Neural cell (in vitro differentiated cells): ENCODE measurements at regions not wholly inside any gene's neighbourhood (a gene's known extent, or its start where the extent isn't known, plus 50 kb on each side); places are given as distances from the start of the nearest gene placed in this dataset.

Source experiments
- H2AFZ ChIP-seq: fragments of 200-600, 300-800 bp; sonication (generic), shearing (Covaris generic); 2 replicates; pipeline ENCODE4 v1.6.0; 2014; ENCODE audit warnings: low read depth, mild to moderate bottlenecking, antibody characterized with exemption, low read length, moderate library complexity
- H3F3A ChIP-seq: fragments of 200-600 bp; shearing (Covaris generic); 2 replicates; pipeline ENCODE4 v1.6.1; 2016; ENCODE audit warnings: mild to moderate bottlenecking, moderate library complexity, mixed read lengths, antibody characterized with exemption, low read length; ENCODE audit not compliant: insufficient read depth, poor library complexity, severe bottlenecking
- H3K27ac ChIP-seq: fragments of 200-600, 300-800 bp; sonication (generic), shearing (Covaris generic); 2 replicates; pipeline ENCODE4 v1.5.1; 2014; ENCODE audit warnings: mild to moderate bottlenecking, low read length, moderate library complexity
- H3K27me3 ChIP-seq: fragments of 300-800, 200-600 bp; sonication (generic), shearing (Covaris generic); 2 replicates; pipeline ENCODE4 v1.6.0; 2014; ENCODE audit warnings: mild to moderate bottlenecking, low read depth, low read length, moderate library complexity; ENCODE audit not compliant: insufficient read depth
- H3K36me3 ChIP-seq: fragments of 300-800, 200-600 bp; sonication (generic), shearing (Covaris generic); 2 replicates; pipeline ENCODE4 v1.5.1; 2014; ENCODE audit warnings: mild to moderate bottlenecking, antibody characterized with exemption, low read length, moderate library complexity; ENCODE audit not compliant: insufficient read depth
- H3K4me2 ChIP-seq: fragments of 300-800, 200-600 bp; sonication (generic), shearing (Covaris generic); 2 replicates; pipeline ENCODE4 v1.6.0; 2014; ENCODE audit warnings: mild to moderate bottlenecking, low read length
- H3K4me3 ChIP-seq: fragments of 300-800, 200-600 bp; sonication (generic), shearing (Covaris generic); 2 replicates; pipeline ENCODE4 v1.5.1; 2014; ENCODE audit warnings: mild to moderate bottlenecking, low read length, moderate library complexity
- H3K79me2 ChIP-seq: fragments of 200-600 bp; shearing (Covaris generic); replicated peaks from 2 replicates; pipeline ENCODE4 v1.6.0; 2014; ENCODE audit warnings: mild to moderate bottlenecking, low read length, moderate library complexity; ENCODE audit not compliant: insufficient read depth
- H3K9ac ChIP-seq: fragments of 300-800, 200-600 bp; sonication (generic), shearing (Covaris generic); 2 replicates; pipeline ENCODE4 v1.6.1; 2016; ENCODE audit warnings: mild to moderate bottlenecking, low read length, mixed read lengths
- H3K9me2 ChIP-seq: fragments of 200-600 bp; shearing (Covaris generic); 2 replicates; pipeline ENCODE4 v1.6.1; 2016; ENCODE audit warnings: mild to moderate bottlenecking, low read length, mixed read lengths; ENCODE audit not compliant: insufficient read depth
- H3K9me3 ChIP-seq: fragments of 200-600, 300-800 bp; sonication (generic), shearing (Covaris generic); 2 replicates; pipeline ENCODE4 v1.6.1; 2016; ENCODE audit warnings: mild to moderate bottlenecking, mixed run types, low read length, moderate library complexity, mixed read lengths
- H4K20me1 ChIP-seq: fragments of 200-600 bp; shearing (Covaris generic); 2 replicates; pipeline ENCODE4 v1.6.1; 2016; ENCODE audit warnings: mild to moderate bottlenecking, mixed run types; ENCODE audit not compliant: insufficient read depth
- EP300 ChIP-seq: fragments of 450-650 bp; conservative IDR thresholded peaks from 2 replicates; pipeline ENCODE4 v1.6.1; 2014; ENCODE audit warnings: antibody characterized with exemption, mild to moderate bottlenecking, moderate library complexity; ENCODE audit not compliant: poor library complexity, severe bottlenecking
- EZH2 ChIP-seq: fragments of 200-600, 300-800 bp; shearing (Covaris generic), sonication (generic); IDR thresholded peaks from 2 replicates; pipeline ENCODE4 v1.6.1; 2014; ENCODE audit warnings: antibody characterized with exemption, low read length, borderline replicate concordance, mild to moderate bottlenecking; ENCODE audit not compliant: insufficient read depth, poor library complexity, severe bottlenecking
- MXI1 ChIP-seq: fragments of 450-650 bp; conservative IDR thresholded peaks from 2 replicates; pipeline ENCODE4 v1.6.1; 2014; ENCODE audit warnings: antibody characterized with exemption, mild to moderate bottlenecking; ENCODE audit not compliant: poor library complexity, severe bottlenecking
- POLR2AphosphoS5 ChIP-seq: IDR thresholded peaks from 2 replicates; pipeline ENCODE4 v1.6.1; 2012
- RAD21 ChIP-seq: fragments of 450-650 bp; conservative IDR thresholded peaks from 2 replicates; pipeline ENCODE4 v1.6.1; 2014; ENCODE audit warnings: antibody characterized with exemption, mild to moderate bottlenecking, moderate library complexity
- SMC3 ChIP-seq: fragments of 450-650 bp; conservative IDR thresholded peaks from 2 replicates; pipeline ENCODE4 v1.6.1; 2014; ENCODE audit warnings: antibody characterized with exemption, mild to moderate bottlenecking, moderate library complexity; ENCODE audit not compliant: poor library complexity
- TAF1 ChIP-seq: IDR thresholded peaks from 2 replicates; pipeline ENCODE4 v1.6.1; 2012; ENCODE audit warnings: low read depth
- TF ChIP-seq, protein P1 (sequence below): fragments of 450-650 bp; IDR thresholded peaks from 2 replicates; pipeline ENCODE4 v1.5.1; 2014; ENCODE audit warnings: antibody characterized with exemption, mild to moderate bottlenecking, moderate library complexity; ENCODE audit not compliant: poor library complexity, severe bottlenecking
- TF ChIP-seq, protein P2 (sequence below): IDR thresholded peaks from 2 replicates; pipeline ENCODE4 v1.6.1; 2012; ENCODE audit warnings: borderline replicate concordance

GRCh38 chr11:21908211-21908610, 284.7 kb upstream of the ANO5 start:
- H3K27me3 ChIP-seq: no peaks in the 10 kb centered on the region
- H3F3A ChIP-seq: no peaks in the 10 kb centered on the region
- H3K9ac ChIP-seq: no peak overlapping the region
- TF ChIP-seq MXI1 (no peak), EP300 (no peak), TAF1 (no peak), SMC3 (no peak), EZH2 (no peak), RAD21 (no peak), POLR2AphosphoS5 (no peak)
- TF ChIP-seq, protein P1, sequence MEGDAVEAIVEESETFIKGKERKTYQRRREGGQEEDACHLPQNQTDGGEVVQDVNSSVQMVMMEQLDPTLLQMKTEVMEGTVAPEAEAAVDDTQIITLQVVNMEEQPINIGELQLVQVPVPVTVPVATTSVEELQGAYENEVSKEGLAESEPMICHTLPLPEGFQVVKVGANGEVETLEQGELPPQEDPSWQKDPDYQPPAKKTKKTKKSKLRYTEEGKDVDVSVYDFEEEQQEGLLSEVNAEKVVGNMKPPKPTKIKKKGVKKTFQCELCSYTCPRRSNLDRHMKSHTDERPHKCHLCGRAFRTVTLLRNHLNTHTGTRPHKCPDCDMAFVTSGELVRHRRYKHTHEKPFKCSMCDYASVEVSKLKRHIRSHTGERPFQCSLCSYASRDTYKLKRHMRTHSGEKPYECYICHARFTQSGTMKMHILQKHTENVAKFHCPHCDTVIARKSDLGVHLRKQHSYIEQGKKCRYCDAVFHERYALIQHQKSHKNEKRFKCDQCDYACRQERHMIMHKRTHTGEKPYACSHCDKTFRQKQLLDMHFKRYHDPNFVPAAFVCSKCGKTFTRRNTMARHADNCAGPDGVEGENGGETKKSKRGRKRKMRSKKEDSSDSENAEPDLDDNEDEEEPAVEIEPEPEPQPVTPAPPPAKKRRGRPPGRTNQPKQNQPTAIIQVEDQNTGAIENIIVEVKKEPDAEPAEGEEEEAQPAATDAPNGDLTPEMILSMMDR: no peak
- TF ChIP-seq, protein P2, sequence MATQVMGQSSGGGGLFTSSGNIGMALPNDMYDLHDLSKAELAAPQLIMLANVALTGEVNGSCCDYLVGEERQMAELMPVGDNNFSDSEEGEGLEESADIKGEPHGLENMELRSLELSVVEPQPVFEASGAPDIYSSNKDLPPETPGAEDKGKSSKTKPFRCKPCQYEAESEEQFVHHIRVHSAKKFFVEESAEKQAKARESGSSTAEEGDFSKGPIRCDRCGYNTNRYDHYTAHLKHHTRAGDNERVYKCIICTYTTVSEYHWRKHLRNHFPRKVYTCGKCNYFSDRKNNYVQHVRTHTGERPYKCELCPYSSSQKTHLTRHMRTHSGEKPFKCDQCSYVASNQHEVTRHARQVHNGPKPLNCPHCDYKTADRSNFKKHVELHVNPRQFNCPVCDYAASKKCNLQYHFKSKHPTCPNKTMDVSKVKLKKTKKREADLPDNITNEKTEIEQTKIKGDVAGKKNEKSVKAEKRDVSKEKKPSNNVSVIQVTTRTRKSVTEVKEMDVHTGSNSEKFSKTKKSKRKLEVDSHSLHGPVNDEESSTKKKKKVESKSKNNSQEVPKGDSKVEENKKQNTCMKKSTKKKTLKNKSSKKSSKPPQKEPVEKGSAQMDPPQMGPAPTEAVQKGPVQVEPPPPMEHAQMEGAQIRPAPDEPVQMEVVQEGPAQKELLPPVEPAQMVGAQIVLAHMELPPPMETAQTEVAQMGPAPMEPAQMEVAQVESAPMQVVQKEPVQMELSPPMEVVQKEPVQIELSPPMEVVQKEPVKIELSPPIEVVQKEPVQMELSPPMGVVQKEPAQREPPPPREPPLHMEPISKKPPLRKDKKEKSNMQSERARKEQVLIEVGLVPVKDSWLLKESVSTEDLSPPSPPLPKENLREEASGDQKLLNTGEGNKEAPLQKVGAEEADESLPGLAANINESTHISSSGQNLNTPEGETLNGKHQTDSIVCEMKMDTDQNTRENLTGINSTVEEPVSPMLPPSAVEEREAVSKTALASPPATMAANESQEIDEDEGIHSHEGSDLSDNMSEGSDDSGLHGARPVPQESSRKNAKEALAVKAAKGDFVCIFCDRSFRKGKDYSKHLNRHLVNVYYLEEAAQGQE: no peak
- no peak overlapping the region for H2AFZ ChIP-seq
- H3K9me2 ChIP-seq: no peaks in the 10 kb centered on the region
- no peak overlapping the region for H3K4me3 ChIP-seq
- H3K9me3 ChIP-seq: no peaks in the 10 kb centered on the region
- H3K79me2 ChIP-seq: no peaks in the 10 kb centered on the region
- no peak overlapping the region for H3K4me2 ChIP-seq
- H3K36me3 ChIP-seq: no peaks in the 10 kb centered on the region
- no peaks in the 10 kb centered on the region for H4K20me1 ChIP-seq
- no peak overlapping the region for H3K27ac ChIP-seq

- Histone ChIP-seq H3K36me3 (no peaks in the 10 kb centered on the region), H3K9me2 (no peaks in the 10 kb centered on the region), H3K4me2 (no peak overlapping the region)
Observed at GRCh38 chr11:21909145-21909544, 283.7 kb upstream of the ANO5 start.

More at GRCh38 chr11:21909145-21909544, 283.7 kb upstream of the ANO5 start:
- Histone ChIP-seq H3K79me2 (no peaks in the 10 kb centered on the region), H3K9me3 (no peaks in the 10 kb centered on the region), H2AFZ (no peak overlapping the region), H3K4me3 (no peak overlapping the region), H3K9ac (no peak overlapping the region), H3F3A (no peaks in the 10 kb centered on the region), H3K27ac (no peak overlapping the region), H4K20me1 (no peaks in the 10 kb centered on the region), H3K27me3 (no peaks in the 10 kb centered on the region)
- TF ChIP-seq, protein P1: no peak
- TF ChIP-seq, protein P2: no peak
- TF ChIP-seq RAD21 (no peak), EP300 (no peak), POLR2AphosphoS5 (no peak), TAF1 (no peak)
